KMS-11 (cell line): ENCODE measurements at regions not wholly inside any gene's neighbourhood (a gene's known extent, or its start where the extent isn't known, plus 50 kb on each side); places are given as distances from the start of the nearest gene placed in this dataset.

Experiments used
- H2AFZ ChIP-seq: fragments of 200-600 bp; sonication (generic); 2 replicates; pipeline ENCODE4 v1.6.1; 2016; ENCODE audit warnings: antibody characterized with exemption, mixed run types, low read depth
- H3K27ac ChIP-seq: fragments of 200-600 bp; sonication (generic); 2 replicates; pipeline ENCODE4 v1.6.1; 2016; ENCODE audit warnings: mild to moderate bottlenecking, mixed run types
- H3K27me3 ChIP-seq: fragments of 200-600 bp; sonication (generic); 2 replicates; pipeline ENCODE4 v1.6.1; 2017; ENCODE audit warnings: mild to moderate bottlenecking, low read depth, mixed run types, moderate library complexity; ENCODE audit not compliant: insufficient read depth
- H3K36me3 ChIP-seq: fragments of 200-600 bp; sonication (generic); 2 replicates; pipeline ENCODE4 v1.6.1; 2017; ENCODE audit warnings: mild to moderate bottlenecking, mixed run types; ENCODE audit not compliant: insufficient read depth
- H3K4me1 ChIP-seq: fragments of 200-600 bp; sonication (generic); 2 replicates; pipeline ENCODE4 v1.6.1; 2016; ENCODE audit warnings: mild to moderate bottlenecking, low read depth, mixed run types; ENCODE audit not compliant: poor library complexity, severe bottlenecking
- H3K4me2 ChIP-seq: fragments of 200-600 bp; sonication (generic); 2 replicates; pipeline ENCODE4 v1.7.0; 2016; ENCODE audit warnings: mild to moderate bottlenecking, mixed run types
- H3K4me3 ChIP-seq: fragments of 200-600 bp; sonication (generic); IDR thresholded peaks from 2 replicates; pipeline ENCODE4 v1.6.1; 2017; ENCODE audit warnings: low read depth, low read length, mixed read lengths; ENCODE audit not compliant: insufficient read depth
- H3K79me2 ChIP-seq: fragments of 200-600 bp; sonication (generic); 2 replicates; pipeline ENCODE4 v1.6.1; 2016; ENCODE audit warnings: low read depth, mixed run types; ENCODE audit not compliant: insufficient read depth
- H3K9ac ChIP-seq: fragments of 200-600 bp; sonication (generic); 2 replicates; pipeline ENCODE4 v1.6.1; 2016; ENCODE audit warnings: mild to moderate bottlenecking, mixed run types
- H4K20me1 ChIP-seq: fragments of 200-600 bp; sonication (generic); 2 replicates; pipeline ENCODE4 v1.6.1; 2016; ENCODE audit warnings: mild to moderate bottlenecking, mixed run types; ENCODE audit not compliant: insufficient read depth
- TF ChIP-seq, protein P1 (sequence below): fragments of 200-600 bp; sonication (generic); conservative IDR thresholded peaks from 2 replicates; pipeline ENCODE4 v1.6.1; 2017; ENCODE audit warnings: low read depth, mild to moderate bottlenecking, antibody characterized with exemption, low read length, moderate library complexity, mixed read lengths

DNA sequence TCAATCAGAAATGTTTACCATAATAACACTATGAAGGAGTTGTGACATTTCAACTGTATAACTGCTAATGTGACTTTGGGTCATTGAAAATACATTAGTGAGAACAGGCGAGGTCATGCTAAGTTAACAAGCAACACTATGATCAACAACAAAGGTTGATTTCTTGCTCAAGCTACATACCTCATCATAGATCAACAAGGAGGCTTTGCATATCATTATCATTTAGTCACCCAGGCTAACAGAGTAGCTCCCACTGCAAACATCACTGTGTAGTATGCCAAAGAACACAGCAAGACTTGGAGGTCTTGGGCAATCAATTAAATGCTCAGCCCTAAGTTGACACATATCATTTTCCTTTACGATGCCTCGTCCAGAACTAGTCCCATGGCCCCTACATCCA lies 212.5 kb downstream of the NOVA1 start:
- Histone ChIP-seq H3K4me3 (no peak overlapping the region), H3K27ac (no peak overlapping the region), H2AFZ (no peak overlapping the region), H3K4me1 (no peaks in the 10 kb centered on the region), H3K27me3 (no peaks in the 10 kb centered on the region), H3K9ac (no peak overlapping the region), H4K20me1 (no peaks in the 10 kb centered on the region), H3K4me2 (no peak overlapping the region), H3K79me2 (no peaks in the 10 kb centered on the region), H3K36me3 (no peaks in the 10 kb centered on the region)
- TF ChIP-seq, protein P1, sequence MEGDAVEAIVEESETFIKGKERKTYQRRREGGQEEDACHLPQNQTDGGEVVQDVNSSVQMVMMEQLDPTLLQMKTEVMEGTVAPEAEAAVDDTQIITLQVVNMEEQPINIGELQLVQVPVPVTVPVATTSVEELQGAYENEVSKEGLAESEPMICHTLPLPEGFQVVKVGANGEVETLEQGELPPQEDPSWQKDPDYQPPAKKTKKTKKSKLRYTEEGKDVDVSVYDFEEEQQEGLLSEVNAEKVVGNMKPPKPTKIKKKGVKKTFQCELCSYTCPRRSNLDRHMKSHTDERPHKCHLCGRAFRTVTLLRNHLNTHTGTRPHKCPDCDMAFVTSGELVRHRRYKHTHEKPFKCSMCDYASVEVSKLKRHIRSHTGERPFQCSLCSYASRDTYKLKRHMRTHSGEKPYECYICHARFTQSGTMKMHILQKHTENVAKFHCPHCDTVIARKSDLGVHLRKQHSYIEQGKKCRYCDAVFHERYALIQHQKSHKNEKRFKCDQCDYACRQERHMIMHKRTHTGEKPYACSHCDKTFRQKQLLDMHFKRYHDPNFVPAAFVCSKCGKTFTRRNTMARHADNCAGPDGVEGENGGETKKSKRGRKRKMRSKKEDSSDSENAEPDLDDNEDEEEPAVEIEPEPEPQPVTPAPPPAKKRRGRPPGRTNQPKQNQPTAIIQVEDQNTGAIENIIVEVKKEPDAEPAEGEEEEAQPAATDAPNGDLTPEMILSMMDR, result no peak

DNA sequence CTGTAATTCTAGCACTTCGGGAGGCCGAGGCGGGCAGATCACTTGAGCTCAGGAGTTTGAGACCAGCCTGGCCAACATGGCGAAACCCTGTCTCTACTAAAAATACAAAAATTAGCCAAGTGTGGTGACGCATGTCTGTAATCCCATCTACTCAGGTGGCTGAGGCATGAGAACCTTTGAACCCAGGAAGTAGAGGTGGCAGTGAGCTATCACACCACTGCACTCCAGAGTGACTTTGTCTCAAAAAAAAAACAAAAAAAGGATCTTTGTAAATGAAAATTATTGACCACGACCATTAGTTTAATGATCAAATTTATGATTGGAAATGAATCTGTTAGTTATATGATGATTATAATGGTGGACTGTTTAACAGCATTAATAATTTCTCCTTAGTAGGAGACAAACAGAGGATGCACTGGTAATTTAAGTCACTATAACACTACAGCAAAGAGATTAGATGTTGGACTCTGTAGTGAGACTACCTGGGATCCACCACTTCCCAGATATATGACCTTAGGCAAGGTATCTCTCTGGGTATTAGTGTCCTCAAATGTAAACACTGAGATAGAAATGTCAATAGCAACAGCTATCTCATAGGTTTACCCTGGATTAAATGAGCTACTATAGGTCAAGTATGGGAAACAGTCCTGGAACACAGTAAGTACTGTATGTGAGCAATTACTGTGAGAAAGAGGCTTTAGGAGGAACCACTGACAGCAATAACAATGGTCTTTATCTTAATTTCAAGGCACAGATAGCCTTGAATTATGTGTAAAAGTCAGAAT lies 214.7 kb downstream of the NOVA1 start:
- no peak overlapping the region for H2AFZ ChIP-seq
- no peak overlapping the region for H3K9ac ChIP-seq
- no peak overlapping the region for H3K4me2 ChIP-seq
- H3K27me3 ChIP-seq, result no peaks in the 10 kb centered on the region
- no peaks in the 10 kb centered on the region for H3K36me3 ChIP-seq
- no peaks in the 10 kb centered on the region for H3K79me2 ChIP-seq
- no peaks in the 10 kb centered on the region for H3K4me1 ChIP-seq
- TF ChIP-seq, protein P1, result no peak
- no peaks in the 10 kb centered on the region for H4K20me1 ChIP-seq
- no peak overlapping the region for H3K4me3 ChIP-seq
- H3K27ac ChIP-seq, result no peak overlapping the region

DNA sequence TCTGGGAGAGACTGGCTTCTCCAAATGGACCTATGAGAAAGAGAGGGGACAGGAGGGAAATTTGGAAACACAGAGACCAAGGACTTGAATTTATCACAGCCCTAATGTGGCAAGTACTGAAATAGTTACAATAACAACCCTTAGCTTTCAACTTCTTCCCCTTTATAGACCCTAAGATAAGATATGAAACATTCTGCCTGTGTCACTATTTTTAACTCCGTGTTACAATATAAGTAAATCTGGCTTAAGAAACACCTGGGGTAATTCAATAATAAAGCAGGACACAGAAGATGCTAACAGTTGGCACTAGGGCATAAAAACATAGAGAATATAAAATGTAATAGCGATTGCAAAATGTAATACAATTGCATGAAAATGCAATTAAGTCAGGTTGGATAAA lies 216.4 kb downstream of the NOVA1 start:
- Histone ChIP-seq H3K9ac (no peak overlapping the region), H3K79me2 (no peaks in the 10 kb centered on the region), H3K4me1 (no peaks in the 10 kb centered on the region), H2AFZ (no peak overlapping the region), H4K20me1 (no peaks in the 10 kb centered on the region), H3K4me3 (no peak overlapping the region), H3K27me3 (no peaks in the 10 kb centered on the region), H3K4me2 (no peak overlapping the region), H3K27ac (no peak overlapping the region), H3K36me3 (no peaks in the 10 kb centered on the region)
- TF ChIP-seq, protein P1, result no peak

DNA sequence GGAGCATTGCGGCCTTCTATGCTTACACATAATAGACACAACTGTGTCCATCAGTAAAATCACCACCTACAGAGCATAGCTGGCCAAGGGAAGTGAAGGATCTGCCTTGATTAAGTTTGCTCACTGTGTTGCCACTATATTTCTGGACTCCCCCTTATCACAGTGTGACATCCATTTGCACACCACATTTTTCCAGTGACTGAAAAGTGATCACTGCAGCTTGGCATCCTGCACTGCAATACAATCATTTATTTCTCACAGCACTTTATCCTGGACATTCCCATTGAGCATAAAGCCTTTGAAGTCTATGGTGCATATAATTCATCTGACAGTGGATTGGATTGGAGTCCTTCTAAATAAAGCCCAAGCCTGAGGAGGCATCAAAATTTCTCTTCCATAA lies 217.2 kb downstream of the NOVA1 start:
- H3K4me1 ChIP-seq, result no peaks in the 10 kb centered on the region
- H3K27ac ChIP-seq, result no peak overlapping the region
- no peak overlapping the region for H3K9ac ChIP-seq
- no peak overlapping the region for H3K4me2 ChIP-seq
- no peaks in the 10 kb centered on the region for H3K27me3 ChIP-seq
- H4K20me1 ChIP-seq, result no peaks in the 10 kb centered on the region
- no peaks in the 10 kb centered on the region for H3K36me3 ChIP-seq
- TF ChIP-seq, protein P1, result no peak
- H3K79me2 ChIP-seq, result no peaks in the 10 kb centered on the region
- no peak overlapping the region for H2AFZ ChIP-seq
- H3K4me3 ChIP-seq, result no peak overlapping the region
